ENCODE measurements at regions not wholly inside any gene's neighbourhood (a gene's known extent, or its start where the extent isn't known, plus 50 kb on each side); places are given as distances from the start of the nearest gene placed in this dataset.

DNA sequence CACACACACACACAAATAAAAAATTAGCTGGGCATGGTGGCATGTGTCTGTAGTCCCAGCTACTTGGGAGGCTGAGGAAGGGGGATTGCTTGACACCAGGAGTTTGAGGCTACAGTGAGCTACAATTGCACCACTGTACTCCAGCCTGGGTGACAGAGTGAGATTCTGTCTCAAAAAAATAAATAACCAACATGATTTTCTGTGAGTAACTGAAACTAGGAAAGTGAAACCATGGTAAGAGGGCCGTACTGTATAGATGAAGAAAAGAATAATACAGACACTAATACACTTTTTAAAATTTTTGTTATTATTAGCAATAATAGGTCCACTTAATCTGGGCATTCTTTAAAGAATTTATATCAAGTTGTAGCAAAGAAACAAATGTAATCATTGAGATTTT lies 170.9 kb downstream of the HGF start:
- Histone ChIP-seq H3K27ac (no peak overlapping the region), H3K9me3 (no peaks in the 10 kb centered on the region), H3K4me1 (no peaks in the 10 kb centered on the region), H3K4me3 (no peak overlapping the region), H3K9ac (ENCODE audit: low read depth in 2 of 2, low read length in 2 of 2) (no peak overlapping the region), H3K36me3 (no peaks in the 10 kb centered on the region), H3K27me3 (no peaks in the 10 kb centered on the region)
- no peak for DNase-seq
- TF ChIP-seq, protein P1, sequence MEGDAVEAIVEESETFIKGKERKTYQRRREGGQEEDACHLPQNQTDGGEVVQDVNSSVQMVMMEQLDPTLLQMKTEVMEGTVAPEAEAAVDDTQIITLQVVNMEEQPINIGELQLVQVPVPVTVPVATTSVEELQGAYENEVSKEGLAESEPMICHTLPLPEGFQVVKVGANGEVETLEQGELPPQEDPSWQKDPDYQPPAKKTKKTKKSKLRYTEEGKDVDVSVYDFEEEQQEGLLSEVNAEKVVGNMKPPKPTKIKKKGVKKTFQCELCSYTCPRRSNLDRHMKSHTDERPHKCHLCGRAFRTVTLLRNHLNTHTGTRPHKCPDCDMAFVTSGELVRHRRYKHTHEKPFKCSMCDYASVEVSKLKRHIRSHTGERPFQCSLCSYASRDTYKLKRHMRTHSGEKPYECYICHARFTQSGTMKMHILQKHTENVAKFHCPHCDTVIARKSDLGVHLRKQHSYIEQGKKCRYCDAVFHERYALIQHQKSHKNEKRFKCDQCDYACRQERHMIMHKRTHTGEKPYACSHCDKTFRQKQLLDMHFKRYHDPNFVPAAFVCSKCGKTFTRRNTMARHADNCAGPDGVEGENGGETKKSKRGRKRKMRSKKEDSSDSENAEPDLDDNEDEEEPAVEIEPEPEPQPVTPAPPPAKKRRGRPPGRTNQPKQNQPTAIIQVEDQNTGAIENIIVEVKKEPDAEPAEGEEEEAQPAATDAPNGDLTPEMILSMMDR (IDR thresholded peaks at IDR 0.05): no peak
- intact Hi-C loops (cut with DNase I): no loop called here

DNA sequence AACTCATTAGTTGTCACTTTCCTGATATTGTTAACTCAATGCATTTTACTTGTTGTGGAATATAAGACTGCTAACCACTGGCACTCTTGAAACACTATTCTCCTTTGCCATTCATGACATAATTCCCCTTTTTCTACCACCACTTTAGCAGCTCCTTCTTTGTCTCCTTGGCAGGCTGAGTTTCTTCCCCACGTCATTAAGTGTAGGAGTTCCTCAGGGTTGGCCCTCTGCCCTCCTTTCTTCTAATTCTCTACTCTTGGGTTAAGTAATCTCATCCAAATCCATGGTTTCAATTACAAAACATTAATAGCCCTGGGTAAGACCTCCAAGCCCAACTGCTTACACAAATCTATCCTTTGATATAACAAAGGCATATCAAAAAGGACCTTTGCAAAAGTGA lies 175.1 kb downstream of the HGF start:
- no peak for DNase-seq
- TF ChIP-seq, protein P1 (IDR thresholded peaks at IDR 0.05): no peak

DNA sequence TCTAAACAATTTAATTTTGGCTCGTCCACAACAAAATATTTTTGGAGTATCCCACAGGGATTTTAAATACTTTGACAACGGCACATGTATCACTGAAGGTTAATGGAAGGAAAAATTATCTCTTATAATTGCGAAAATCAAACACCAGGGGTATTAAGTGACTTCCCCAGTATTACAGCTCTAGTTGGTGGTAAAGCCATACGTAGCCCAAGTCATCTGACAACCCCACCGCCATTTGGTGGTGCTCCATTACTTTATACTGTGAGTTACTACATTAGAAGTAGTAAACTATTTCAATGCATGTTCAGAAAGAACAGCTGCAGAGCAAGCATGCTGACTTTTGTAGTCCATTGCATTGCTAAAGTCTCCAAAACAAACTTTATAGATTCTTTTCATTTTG lies 179.7 kb downstream of the HGF start:
- Histone ChIP-seq H3K27me3 (no peaks in the 10 kb centered on the region), H3K9ac (ENCODE audit: low read depth in 2 of 2, low read length in 2 of 2) (no peak overlapping the region), H3K4me3 (no peak overlapping the region), H3K9me3 (no peaks in the 10 kb centered on the region), H3K4me1 (no peaks in the 10 kb centered on the region), H3K36me3 (no peaks in the 10 kb centered on the region), H3K27ac (no peak overlapping the region)
- no peak for DNase-seq
- intact Hi-C loops (cut with DNase I): no loop called here
- TF ChIP-seq, protein P1 (IDR thresholded peaks at IDR 0.05): no peak

More for the DNA sequence above, 175.1 kb downstream of the HGF start:
- H3K36me3 ChIP-seq: no peaks in the 10 kb centered on the region
- H3K4me3 ChIP-seq: no peak overlapping the region
- no peak overlapping the region for H3K27ac ChIP-seq
- H3K4me1 ChIP-seq: no peaks in the 10 kb centered on the region
- H3K27me3 ChIP-seq: no peaks in the 10 kb centered on the region
- no peak overlapping the region for H3K9ac ChIP-seq (ENCODE audit: low read depth in 2 of 2, low read length in 2 of 2)
- intact Hi-C loops (cut with DNase I): no loop called here
- H3K9me3 ChIP-seq: no peaks in the 10 kb centered on the region

DNA sequence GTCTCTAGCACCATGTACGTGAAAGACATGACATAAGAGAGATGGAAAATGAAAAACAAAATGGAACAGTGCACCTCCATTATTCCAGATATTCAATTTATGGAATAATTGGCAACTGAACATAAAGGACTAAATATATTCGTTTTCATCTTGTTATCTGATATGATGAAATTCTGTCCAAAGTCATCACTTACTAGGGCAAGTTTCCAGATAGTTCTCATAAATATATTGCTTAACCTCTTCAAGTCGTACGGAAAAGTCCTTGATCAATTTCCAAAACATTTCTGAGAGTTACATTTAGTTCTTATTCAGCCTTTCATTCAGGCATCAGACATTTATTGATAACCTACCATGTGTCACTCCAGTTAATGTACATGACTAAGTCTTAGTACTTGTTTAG lies 185.2 kb downstream of the HGF start:
- H3K27ac ChIP-seq: no peak overlapping the region
- no peak for DNase-seq
- TF ChIP-seq, protein P1 (IDR thresholded peaks at IDR 0.05): no peak
- H3K9me3 ChIP-seq: no peaks in the 10 kb centered on the region
- intact Hi-C loops (cut with DNase I): no loop called here
- H3K36me3 ChIP-seq: no peaks in the 10 kb centered on the region
- H3K4me3 ChIP-seq: no peak overlapping the region
- no peaks in the 10 kb centered on the region for H3K27me3 ChIP-seq
- no peak overlapping the region for H3K9ac ChIP-seq (ENCODE audit: low read depth in 2 of 2, low read length in 2 of 2)
- no peaks in the 10 kb centered on the region for H3K4me1 ChIP-seq

DNA sequence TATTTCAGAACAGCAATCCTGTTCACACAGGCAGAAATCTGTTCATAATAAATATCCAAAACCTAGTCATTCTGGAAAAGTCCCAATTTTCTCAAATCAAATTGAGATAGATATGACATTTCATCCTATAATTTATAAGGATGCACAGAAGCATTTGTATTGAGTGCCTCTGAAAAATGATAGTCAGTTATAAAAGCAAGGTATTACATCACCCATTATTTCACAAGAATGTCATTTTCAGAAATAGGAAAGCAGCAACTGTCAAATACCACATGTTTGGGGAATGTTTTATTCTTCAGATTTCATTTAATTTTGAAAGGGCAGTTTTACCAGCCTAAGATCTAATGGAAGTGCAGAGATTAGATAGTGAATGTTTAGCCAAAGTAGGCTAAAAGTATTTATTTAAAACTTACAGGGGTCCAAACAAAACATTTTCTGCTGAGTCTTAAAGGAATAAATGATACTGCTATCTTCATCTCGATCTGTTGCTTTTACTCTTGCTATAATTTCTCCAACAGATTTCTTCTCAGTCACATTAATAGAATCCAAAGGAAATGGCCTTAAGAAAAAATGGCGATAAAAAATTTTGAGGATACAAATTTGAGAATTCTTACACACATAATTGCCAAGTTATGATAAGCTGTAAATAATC lies 185.8 kb downstream of the HGF start:
- Histone ChIP-seq H3K4me1 (no peaks in the 10 kb centered on the region), H3K27ac (no peak overlapping the region), H3K9ac (ENCODE audit: low read depth in 2 of 2, low read length in 2 of 2) (no peak overlapping the region), H3K4me3 (no peak overlapping the region), H3K27me3 (no peaks in the 10 kb centered on the region), H3K36me3 (no peaks in the 10 kb centered on the region), H3K9me3 (no peaks in the 10 kb centered on the region)
- intact Hi-C loops (cut with DNase I): no loop called here
- TF ChIP-seq, protein P1 (IDR thresholded peaks at IDR 0.05): no peak
- DNase-seq: no peak
